ENCODE measurements at regions not wholly inside any gene's neighbourhood (a gene's known extent, or its start where the extent isn't known, plus 50 kb on each side); places are given as distances from the start of the nearest gene placed in this dataset.
"Not testable (repeated sequence)": the region's sequence is repeated elsewhere in the genome, so short reads cannot be mapped to it uniquely, and the experiment has no call there.

DNA sequence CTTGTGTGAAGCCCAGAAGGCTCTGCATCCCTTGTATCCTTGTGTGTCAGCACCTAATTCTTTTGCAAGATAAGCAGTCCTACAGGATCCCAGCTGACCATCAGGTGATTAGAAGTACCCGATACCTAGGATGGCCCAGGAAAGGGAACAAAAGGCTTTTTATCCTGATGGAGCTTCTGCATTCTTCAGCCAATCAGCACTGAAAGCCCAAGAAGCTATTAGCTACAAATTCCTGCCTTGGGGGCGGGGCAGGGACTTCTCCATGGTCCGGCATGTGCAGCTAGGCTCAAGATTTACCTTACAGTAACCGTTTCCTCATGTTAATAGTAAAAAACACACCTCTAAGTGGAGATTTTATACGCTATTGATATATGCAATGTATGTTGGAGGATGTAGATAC lies 264.6 kb upstream of the THUMPD2 start:
- no peak for DNase-seq

DNA sequence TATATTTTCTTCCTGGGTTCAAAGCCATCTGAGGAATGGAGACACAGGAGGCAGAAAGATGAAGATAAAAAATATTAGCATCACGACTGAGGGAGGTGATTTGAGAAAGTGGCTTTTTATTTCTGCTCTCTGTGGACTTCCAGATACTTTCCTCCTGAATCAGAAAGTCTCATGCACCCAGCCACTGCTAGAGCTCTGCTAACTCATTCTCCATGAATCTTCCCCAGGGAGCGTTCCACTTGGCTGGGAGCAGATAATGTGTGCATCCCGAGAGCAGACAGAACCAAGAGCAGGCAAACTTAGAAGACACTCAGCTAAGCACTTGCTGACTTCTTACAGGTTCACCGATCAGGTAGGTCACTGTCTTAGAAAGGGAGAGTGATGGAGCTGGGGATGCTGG lies 264.1 kb upstream of the THUMPD2 start:
- no peak for DNase-seq

DNA sequence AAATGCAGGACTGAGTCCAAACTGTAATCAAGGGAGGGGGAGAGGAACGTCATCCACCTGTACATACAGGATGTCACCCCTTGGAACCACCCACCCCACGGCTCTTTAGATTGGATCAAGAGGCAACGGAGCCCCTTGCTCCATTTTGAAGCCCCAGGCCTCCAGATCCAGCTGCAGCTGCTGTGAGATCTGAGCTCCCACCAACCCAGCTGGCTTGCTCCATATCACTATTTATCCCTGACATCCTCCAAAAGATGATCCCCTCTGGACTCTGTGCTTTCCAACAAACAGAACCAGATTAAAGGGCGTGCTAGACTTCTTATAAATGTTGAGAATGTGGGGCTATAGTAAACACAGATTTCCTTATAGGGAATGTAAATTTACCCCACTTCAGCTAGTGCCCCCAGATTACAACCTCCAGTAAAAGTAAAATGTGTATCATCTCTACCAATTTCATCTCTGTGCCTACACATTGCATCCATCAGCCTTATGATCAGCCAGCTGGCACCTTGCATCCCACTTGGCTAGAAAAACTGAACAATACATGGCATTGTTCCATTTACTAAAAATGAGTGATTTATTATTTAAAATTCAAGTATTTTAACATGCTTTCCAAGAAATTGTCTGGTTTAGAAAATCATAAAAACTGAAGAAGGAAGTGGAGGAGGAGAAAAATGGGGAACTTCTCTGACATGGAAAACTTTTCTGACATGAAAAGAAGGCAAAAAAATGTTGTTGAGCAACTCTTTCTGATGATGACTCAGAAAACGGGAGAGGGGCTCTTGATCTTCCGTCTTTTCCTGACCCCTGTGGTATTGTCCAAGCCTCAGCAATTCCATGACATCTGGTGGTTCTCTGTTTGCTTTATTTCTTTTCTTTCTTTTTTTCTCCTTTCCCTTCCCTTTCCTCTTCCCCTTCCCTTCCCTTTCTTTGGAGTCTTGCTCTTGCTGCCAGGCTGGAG lies 262.6 kb upstream of the THUMPD2 start:
- DNase-seq: no peak

DNA sequence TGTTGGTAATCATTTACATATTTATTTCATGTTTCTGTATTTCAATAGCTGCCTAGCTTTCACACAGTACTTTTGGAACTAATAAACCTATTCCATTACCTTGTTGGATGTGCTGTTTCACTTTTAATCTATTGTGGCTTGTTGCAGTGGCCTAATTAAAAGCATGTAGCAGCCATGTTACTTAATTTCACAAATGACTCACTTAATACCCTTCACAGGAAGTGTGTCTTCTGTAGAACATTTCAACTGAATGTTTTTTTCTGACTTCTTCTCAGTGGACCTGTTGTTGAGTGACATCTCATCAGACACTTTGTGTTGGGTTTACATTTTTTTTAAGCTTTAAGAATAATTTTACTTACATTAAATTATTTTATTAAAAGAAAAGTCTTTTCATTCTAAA lies 260.5 kb upstream of the THUMPD2 start:
- no peak for DNase-seq

DNA sequence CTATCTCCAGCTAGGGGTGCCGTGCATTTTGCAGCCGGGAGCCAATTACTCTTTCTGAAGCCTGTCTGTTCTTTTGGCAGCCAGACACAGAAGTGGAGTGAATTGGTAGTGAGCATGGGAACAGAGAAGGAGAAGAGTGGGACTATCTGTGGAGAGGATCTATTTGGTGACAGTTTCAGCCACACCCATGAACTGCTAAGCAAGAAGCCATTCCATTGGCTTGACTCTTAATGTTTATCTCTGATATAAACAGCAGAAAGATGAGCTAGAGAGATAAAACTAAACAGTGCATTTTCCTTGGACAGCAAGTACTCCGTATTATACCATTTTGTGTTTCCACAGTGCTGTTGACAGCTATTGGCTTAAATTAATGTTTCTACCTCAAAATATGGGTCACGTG lies 259.6 kb upstream of the THUMPD2 start:
- DNase-seq: no peak

DNA sequence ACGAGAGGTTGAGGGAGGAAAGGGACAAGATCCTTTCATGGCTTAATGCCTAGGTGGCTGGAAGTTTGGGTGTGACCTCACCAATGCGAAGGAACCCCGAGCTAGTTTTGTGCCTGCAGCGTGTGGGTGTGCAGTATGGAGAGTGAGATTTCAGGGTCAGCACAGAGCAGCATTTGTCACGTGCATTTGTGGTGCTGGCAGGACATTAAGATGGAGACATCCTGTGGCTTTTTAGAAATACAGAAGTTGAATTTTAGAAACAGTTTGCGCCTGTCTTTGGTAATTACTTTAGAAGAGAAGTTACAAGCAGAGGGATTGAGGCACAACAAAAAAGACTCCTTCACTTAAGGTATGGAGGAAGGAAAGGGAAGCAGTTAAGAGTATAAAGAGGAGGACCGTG lies 258.2 kb upstream of the THUMPD2 start:
- DNase-seq: peak in 6 of 58 donors; percentile 0 to 10 (median 4)

DNA sequence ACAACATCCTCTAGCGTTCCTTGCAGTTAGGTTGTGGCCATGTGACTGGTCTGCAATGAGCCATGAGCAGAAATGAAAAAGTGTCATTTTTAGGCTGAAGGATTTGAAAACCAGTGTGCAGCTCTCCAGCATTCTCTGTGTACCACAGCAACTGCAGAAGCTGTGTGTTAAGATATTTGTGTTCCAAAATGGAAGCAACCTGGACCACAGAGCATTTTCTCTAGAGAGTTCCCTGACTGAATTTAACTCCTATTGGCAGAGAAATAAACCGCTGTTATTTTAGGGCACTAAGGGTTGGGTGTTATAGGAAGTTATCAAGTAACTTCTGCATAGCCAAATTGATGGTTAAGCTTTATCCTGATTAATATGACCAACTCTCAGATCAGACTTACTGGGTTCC lies 257.2 kb upstream of the THUMPD2 start:
- DNase-seq: no peak

DNA sequence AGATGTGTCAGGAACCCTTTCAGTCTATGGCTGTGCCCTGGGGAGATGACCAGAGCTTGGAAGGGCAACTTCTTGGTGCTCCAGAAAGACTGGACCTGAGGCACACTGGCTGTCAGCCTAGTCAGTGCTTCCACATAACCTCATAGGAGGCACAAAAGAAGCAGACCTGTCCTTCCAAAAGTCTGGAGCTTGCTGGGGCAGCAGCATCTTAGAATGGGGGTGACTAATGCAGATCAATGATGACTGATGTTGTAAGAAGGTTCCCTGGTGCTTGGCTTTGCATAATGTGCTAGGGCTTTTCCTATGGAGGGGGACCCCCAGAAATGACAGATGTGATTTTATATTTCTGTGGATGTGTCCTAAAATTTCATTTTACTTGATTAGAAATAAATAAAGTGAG lies 255.7 kb upstream of the THUMPD2 start:
- no peak for DNase-seq

DNA sequence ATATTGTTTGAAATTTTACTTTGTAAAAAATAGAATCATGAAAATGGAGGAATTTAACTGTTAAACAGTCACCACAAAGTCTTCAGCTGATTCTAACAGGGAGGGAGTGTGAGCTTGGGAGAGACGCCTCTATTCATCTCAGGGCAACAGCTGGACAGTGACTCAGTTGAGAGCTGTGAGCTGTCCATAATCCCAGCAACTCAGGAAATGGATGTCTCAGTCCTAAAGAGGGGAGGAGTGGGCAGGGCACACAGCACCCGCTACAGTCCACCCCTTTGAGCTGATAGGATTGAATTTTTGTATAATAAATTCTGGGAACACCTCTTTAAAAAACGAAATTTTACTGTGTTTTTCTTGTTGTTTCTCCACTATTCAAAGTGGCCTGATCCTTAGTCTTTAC lies 255.1 kb upstream of the THUMPD2 start:
- DNase-seq: no peak

DNA sequence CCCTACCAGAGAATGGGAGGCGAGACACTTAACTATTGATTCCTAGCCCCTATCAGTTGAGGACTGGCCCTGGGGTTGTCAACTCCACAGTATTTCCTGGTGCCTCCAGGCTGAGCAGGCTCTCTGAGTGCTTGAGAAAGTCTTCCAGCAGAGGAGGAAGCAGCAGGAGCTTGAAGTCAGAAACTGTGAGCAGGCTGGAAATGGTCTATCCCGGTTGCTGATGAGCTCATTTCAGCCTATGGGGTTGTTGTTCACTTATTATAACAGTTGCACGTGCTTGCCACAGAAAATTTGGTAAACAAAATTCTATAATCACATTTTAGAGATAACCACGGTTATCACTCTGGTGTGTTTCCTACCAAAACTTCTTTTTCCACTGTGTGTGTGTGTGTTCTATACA lies 254.7 kb upstream of the THUMPD2 start:
- DNase-seq: no peak

DNA sequence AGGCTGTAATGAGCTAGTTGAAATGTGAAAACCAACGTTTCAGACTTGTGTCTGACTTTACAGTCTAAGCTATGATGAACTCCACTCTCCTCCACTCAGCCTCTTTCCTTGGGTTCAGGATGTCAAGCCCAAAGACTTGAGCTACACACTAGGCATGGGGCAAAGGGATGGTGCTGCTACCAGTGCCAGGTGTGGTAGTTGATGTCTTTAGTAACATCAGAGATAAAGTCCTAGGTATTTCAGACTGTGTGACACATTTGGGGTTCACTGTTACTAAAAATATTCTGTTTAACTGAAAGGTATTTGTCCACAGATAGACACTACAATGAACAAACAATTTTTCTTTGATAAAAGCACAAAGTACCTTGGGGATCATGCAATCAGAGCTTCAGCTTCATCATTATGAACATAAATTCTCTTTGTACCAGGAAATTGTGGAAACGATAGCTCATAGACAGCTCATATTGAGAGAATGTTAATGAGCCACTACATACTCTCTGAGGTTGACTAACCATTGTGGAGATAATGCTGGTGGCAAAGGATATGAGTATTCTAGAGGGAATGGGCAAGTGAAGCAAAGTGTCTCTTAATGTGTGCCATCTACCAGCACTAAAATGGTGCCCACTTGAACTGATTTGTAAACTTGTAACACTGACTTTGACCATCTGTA lies 253.7 kb upstream of the THUMPD2 start:
- no peak for DNase-seq

DNA sequence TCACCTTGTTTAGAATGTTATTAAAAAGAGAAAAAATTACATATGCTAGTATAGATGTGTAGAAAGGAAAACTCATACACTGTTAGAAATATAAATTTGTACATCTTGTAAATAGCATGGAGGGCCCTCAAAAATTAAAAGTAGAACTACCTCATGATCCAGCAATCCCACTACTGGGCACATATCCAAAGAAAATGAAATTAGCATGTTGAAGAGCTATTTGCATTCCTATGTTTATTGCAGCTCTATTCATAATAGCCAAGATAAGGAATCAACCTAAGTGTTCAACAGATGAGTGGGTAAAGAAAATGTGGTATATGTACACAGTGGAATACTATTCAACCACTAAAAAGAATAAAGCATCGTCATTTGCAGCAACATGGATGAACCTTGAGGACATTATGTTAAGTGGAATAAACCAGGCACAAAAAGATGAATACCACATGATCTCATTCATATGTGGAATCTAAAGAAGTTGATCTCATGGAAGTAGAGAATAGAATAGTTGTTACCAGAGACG lies 251.5 kb upstream of the THUMPD2 start:
- DNase-seq: no peak

DNA sequence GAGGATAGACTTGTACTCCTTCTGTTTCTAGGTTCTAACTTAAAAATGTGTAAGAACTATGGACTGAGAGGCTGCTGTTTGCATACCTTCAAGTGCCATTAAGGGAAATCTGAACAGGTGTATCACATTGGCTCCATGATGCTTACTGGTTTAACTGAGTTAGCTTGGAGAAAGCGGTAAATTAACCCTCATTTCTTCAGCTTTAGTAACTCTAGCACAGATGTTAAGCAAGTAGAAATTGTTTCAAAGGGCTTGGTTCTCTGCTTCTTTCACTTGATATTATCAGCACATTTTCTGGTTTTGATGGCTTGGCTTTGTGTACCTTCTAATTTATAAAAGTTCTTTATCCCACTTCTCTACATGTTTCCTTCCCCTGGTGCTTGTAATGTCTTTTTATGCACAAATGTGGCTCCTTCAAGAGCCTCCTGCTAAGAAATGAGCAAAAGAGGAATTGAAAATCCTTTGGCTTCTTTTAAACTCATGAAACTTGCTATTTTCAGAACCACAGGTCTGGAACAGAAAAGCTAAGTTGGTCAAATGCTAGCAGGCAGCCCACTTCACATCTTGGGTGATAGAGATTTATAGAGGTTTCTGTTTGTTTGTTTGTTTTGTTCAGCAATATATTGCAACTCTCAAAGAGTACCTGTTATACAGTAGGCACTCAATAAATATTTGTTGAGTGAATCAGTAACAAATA lies 249.9 kb upstream of the THUMPD2 start:
- DNase-seq: peak in 1 of 58 donors; percentile 11

DNA sequence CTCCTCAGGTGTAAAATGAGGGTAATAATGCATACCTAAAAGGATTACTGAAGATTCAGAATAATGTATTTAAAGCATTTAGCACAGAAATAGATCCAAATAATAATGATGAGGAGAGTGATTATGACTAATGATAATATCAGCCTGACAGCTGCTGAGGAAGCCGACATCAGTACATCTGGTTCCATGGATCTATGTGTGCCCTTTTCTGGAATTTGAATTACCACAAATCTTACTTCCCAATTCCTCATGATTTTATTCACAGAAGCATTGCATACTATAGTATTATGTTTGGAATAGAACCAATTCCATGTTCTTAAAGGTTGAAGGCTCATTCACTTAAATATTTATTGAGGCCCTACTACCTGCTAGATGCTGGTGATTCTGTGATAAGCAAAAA lies 248.9 kb upstream of the THUMPD2 start:
- no peak for DNase-seq

DNA sequence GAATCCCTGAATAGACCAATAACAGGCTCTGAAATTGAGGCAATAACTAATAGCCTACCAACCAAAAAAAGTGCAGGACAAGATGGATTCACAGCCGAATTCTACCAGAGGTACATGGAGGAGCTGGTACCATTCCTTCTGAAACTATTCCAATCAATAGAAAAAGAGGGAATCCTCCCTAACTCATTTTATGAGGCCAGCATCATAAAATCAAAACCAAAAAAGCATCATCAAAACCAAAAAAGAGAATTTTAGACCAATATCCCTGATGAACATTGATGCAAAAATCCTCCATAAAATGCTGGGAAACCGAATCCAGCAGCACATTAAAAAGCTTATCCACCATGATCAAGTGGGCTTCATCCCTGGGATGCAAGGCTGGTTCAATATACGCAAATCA lies 246.2 kb upstream of the THUMPD2 start:
- not testable (repeated sequence) for DNase-seq

DNA sequence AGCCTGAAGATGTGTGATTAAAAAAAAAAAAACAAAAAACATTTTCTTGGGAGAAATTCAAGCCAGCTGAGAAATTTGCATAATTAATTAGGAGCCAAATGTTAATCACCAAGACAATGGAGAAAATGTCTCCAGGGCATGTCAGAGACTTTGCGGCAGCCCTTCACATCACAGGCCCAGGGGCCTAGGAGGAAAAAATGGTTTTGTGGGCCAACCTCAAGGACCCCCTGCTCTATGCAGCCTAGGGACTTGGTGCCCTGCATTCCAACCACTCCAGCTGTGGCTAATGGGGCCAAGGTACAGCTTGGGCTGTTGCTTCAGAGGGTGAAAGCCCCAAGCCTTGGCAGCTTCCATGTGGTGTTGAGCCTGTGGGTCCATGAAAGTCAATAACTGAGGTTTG lies 241.9 kb upstream of the THUMPD2 start:
- DNase-seq: no peak

DNA sequence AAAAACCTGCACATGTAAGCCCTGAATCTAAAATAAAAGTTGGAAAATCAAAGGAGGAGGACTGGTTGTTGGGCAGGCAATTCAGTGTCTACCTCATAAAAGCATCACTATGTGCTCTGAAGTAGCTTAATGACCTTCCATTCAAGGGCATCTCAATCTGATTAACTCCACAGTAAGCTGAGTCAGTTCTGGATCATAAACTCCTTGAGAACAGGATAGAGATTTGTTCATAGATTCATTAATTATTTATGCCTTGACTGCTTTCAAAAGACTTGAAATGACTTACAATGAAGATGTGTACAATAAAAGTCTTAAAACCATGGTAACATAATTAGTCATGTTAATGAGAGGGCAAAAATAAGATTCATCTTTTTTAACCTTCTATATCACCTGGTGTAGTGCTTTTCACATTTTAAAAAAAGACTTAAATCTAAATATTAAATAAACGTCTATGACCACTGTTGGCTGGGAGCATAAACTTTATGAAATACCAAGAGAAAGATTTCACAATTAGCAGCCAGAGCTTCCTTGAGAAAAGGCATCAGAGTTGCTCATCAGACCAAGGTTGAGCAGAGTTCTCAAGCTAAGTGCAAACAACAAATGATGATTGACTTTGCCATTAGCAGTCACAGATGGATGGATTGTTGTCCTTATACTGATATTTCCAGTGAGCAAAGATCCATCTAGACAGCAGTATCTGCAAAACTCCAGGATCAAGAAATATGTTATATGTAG lies 237.3 kb upstream of the THUMPD2 start:
- DNase-seq: no peak

DNA sequence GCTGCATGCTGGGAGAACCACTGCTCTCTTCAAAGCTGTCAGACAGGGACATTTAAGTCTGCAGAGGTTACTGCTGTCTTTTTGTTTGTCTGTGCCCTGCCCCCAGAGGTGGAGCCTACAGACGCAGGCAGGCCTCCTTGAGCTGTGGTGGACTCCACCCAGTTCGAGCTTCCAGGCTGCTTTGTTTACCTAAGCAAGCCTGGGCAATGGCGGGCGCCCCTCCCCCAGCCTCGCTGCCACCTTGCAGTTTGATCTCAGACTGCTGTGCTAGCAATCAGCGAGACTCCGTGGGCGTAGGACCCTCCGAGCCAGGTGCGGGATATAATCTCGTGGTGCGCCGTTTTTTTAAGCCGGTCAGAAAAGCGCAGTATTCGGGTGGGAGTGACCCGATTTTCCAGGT lies 234.9 kb upstream of the THUMPD2 start:
- not testable (repeated sequence) for DNase-seq

DNA sequence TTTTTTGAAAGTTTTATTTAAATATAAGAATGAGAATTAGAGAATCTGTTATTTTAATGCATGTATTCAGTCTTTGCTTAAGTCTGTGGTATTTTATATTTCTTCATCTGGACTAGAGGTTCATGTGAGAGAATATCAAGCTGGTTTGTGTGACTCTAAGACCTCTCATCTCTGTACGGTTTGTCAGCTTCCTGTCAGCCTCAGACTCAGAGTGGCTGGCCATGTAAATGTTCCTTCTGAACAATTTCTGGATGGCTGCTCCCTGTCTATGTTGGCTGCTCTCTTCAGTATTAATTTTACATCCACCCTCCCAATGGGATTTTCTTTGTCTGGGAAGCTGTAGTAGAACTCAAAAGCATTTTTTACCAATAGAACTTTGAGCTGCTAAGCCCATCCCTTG lies 225.3 kb upstream of the THUMPD2 start:
- DNase-seq: no peak

DNA sequence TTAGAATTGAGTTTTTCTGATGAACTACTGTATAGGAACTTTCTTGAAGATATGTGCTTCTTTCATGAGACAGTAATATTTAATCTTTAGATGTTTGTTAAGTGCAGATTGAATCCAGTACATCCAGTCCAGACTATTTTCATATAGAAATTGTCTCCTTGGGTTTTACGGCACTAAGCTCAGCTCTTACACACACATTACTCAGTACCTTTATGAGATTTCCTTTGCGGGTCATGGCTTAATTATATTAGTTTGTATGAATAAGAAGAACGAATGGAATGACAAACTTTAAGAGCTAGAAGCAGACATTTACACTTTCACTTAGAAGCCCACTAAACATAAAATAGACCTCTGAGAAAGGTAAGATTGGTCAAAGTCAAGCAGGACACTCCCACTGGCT lies 223.3 kb upstream of the THUMPD2 start:
- DNase-seq: no peak

DNA sequence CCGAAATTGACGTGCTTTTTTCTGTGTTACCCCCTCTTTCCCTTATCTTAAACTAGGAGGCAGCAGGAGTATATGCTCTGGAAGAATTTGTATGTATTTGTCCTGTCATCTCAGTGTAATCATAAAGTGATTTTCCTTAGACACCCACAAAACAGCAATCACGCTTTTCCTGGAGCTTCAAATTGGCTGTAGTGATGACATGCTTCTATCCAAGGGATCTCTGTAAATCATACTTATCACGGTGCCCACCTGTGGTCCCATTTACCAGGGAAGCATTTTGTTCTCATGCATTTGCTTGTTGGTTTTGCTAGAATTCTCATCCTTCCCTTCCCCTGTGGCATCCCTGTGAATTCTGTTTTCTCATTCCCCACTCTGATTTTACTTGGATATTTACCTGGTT lies 220.8 kb upstream of the THUMPD2 start:
- DNase-seq: no peak
